Activated CD4-positive, alpha-beta T cell treated with anti-CD3 and anti-CD28 coated beads, Interleukin-2, amount 50 U/mL, for 1 hour (primary cell): ENCODE measurements at regions not wholly inside any gene's neighbourhood (a gene's known extent, or its start where the extent isn't known, plus 50 kb on each side); places are given as distances from the start of the nearest gene placed in this dataset.

Experiments
- DNase-seq: peaks from one replicate; pipeline ENCODE4 v3.0.0-alpha.2; 2020

- no peak for DNase-seq
Measured at GRCh38 chr10:123421461-123421860, 244.7 kb upstream of the GPR26 start.

- DNase-seq, result no peak
Measured at GRCh38 chr10:123422261-123422660, 243.9 kb upstream of the GPR26 start.

GRCh38 chr10:123424537-123424936 is 241.6 kb upstream of the GPR26 start:
- no peak for DNase-seq

- DNase-seq, result no peak
Measured at GRCh38 chr10:123425680-123426079, 240.5 kb upstream of the GPR26 start.

DNA sequence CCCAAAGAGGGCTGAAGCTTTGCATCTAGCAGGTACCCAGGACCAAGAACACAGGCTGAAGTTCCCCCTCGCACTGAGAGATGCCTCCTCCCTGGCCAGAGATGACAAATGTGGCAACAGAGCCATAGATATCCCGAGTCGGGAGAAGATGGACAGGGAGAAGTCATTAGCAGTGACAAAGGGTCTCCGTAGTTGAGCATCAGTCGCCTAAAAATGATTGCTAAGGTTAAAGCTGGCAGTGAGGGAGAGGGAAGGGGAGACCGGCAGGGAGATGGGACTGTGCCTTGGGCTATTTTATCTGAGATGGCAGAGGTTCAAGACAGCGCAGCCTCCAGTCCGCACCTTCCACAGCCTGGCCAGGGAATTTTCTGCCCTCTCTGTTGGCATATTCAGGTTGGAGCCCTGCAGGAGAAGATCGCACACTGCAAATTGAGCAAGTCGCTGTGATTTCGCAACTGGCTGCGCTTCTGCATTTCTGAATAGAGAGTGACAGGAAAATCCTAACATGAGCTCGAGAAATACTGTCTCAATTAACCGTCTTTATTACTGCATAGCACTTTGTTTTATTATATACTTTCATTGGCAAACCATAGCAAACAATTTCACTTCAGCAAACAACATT is 238.9 kb upstream of the GPR26 start:
- no peak for DNase-seq

DNA sequence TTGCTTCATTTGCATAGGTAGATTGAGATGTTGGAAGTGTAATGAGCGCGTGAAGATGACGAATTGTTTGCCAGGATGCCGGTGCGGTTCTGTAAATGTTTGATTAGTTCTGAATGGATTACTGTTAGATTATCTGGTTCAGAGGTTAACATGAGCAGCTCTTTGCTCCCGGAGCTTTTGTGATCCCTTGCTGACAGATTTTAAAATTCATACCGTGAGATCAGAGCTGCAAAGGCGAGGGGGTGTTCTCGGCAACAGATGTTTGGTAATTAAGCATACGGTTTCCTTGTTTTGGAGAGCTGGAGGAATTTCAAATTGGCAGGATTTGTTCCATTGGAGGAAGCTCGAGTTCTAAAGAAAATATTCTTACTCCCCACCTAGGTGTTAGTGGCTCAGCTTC is 237.8 kb upstream of the GPR26 start:
- DNase-seq, result no peak

DNA sequence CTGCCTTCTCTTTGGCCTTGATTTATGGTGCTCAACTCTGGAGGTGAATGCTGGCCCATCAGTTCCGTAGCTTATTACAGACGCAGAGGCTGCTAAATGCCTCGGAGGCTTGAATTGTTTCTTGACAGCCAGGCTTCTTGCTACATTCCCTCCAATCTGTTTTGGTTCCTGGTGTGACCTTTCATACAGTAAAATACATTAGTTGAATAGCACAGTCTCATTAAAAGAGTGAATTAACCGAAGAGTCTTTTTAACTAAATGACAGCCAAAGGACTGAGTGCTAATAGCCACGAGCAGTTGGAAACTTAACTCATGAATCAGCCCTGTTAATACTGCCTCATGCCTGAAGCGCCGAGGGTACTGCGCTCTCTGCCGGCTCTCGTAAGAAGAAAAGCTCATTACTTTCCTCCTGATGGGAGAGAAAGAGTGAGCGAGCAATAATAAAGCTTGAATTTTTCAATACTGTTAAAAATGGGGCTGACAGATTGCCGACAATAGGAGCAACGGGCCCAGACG is 236.4 kb upstream of the GPR26 start:
- DNase-seq, result no peak

- no peak for DNase-seq
Measured at GRCh38 chr10:123433539-123433938, 232.6 kb upstream of the GPR26 start.

GRCh38 chr10:123434435-123435039 is 231.6 kb upstream of the GPR26 start:
- DNase-seq, result no peak

- DNase-seq, result no peak
Measured at GRCh38 chr10:123442901-123443300, 223.3 kb upstream of the GPR26 start.

DNA sequence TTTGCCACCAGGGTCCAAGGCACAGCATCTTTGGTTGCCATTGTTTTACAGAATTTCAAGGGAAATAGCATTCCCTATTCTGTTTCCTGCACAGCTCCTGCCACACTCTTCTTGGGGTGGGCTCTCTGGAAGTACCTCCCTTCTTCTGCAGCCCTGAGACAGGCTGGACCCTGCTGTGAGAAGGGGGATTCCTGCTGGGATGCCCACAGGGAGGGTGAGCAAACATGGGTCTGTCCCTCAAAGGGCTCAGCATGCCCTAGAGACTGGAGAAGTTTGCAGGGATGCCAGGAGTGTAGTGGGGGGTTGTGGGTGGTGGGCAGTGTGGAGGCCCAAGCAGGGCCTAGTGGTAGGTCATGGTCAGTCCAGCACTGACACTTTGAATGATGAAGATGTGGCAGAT is 222.2 kb upstream of the GPR26 start:
- no peak for DNase-seq

- DNase-seq, result no peak
Measured at GRCh38 chr10:123445261-123445775, 220.8 kb upstream of the GPR26 start.

- DNase-seq, result no peak
Measured at GRCh38 chr10:123446449-123447156, 219.6 kb upstream of the GPR26 start.

GRCh38 chr10:123449234-123449962 is 216.8 kb upstream of the GPR26 start:
- DNase-seq, result no peak

GRCh38 chr10:123450956-123451605 is 215.1 kb upstream of the GPR26 start:
- no peak for DNase-seq

- no peak for DNase-seq
Measured at GRCh38 chr10:123451618-123452245, 214.4 kb upstream of the GPR26 start.

DNA sequence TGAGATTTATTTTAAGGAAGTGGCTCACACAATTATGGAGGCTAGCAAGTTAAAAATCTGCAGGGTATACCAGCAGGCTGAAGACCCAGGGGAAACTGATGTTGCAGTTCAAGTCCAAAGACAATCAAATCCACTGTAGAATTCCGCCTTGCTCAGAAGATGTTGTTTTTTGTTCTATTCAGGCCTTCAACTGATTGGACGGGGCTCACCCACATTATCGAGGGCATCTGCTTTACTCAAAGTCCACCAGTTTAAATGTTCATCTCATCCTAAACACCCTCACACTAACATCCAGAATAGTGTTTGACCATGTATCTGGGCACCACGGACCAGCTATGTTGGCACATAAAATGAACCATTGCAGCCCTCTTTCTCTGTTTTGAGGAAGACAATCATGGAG is 211.2 kb upstream of the GPR26 start:
- DNase-seq, result no peak

GRCh38 chr10:123455861-123456260 is 210.3 kb upstream of the GPR26 start:
- DNase-seq, result no peak

DNA sequence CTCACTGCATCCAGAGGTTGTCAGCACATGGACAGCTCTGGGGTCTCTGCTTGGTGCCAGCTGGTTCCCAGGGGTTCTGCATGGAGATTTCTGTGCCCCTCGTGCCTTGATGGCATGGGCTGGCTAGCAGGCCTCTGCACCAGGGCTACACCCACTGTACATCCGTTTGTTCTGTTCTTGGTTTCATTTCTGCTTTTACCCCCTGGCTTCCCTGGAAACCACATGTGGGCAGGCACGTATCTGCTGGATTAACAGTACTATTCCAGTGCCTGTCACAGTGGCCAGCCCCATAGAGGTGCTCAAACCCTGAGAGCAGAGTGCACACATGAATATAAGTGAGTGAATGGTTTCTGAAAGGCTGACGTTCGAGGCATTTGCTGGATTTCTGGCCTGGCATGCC is 207.2 kb upstream of the GPR26 start:
- no peak for DNase-seq

DNA sequence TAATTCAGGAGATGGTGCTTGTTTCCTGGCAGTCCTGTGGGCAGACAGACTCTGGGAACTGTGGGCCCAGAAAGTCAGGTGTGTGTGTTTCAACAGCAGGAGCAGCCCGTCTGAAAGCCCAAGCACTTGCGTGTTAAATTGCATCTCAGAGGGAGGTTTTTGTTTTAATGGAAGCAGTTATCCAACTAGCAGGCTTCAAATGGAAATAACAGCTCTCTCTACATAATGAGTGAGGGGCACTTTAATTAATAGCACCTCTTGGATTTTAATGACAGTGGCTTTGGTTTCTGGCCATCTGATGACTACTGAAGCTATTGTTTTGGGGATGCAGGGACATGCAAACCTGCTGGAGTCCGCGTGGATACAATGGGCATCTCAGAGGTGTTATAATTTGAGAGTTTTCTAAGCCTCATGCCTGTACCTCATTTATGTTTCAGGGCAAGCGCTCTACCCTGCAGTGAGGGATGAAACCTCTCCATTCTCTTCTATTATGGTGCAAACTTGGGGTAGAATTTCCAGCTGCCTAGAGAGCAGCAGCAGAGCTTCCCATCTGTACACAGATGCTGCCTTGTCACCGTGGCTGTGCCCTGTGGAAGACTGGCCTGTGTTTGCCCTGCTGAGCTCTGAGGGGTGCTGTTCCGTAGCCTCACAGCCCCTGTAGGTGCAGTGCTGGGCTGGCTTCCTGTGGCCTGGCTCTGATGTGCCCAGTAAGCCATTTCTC is 206.6 kb upstream of the GPR26 start:
- DNase-seq, result no peak

- DNase-seq, result no peak
Measured at GRCh38 chr10:123462246-123462645, 203.9 kb upstream of the GPR26 start.

DNA sequence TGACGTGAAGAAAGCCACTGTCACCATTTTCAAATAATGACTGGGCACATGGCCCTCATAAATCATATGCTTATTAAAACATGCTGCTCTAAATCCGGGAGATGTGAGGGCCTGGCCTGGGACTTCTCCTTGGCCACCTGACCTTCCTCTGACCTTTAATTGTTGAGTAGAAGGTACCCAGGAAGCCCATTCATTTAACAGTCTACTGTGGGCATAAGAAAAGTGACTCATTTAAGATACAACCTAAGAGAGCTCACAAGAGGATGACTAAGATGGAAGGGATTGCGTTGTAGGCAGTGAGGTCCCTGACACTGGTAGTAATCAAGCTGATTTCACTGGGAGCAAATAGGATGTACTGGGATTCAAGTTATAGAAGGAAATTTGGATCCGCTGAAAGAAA is 203.4 kb upstream of the GPR26 start:
- no peak for DNase-seq
